GM15510 (cell line): ENCODE measurements at regions not wholly inside any gene's neighbourhood (a gene's known extent, or its start where the extent isn't known, plus 50 kb on each side); places are given as distances from the start of the nearest gene placed in this dataset.

Experiments used
- POLR2A ChIP-seq: IDR thresholded peaks from 3 replicates; pipeline ENCODE4 v1.6.1; 2011; ENCODE audit warnings: borderline replicate concordance; ENCODE audit not compliant: insufficient read length; ENCODE audit errors: extremely low read depth

DNA sequence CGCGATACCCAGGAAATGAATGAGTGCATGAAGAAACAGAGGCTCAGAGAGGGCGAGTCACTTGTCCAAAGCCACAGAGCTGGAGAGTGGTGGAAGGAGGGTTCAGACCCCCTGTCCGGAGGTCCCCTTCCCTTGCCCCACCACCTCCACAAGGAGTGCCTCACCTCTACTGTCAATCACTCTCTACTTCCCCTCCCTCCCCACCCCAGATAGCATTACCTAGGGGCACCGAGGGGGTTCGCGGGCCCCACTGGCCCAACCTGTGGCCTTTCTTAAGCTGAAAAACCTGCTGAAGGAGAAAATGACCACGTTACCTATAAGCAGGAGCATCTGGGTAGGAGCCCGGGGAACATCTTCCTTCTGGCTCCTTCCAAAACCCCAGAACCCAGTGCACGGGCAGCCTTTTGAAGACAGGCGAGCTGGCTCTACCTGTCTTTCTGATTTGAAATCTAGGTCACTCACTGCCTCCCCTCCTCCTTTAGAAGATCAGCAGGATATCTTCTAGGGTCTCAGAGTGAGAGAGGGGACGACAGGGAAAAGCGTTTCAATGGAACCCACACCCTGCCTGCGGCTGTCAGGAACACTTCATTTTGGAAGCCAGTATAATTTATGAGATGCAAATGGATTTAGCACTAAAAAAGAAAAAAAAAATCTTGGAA lies 89.9 kb upstream of the MEF2A start:
- TF ChIP-seq POLR2A: no peak

DNA sequence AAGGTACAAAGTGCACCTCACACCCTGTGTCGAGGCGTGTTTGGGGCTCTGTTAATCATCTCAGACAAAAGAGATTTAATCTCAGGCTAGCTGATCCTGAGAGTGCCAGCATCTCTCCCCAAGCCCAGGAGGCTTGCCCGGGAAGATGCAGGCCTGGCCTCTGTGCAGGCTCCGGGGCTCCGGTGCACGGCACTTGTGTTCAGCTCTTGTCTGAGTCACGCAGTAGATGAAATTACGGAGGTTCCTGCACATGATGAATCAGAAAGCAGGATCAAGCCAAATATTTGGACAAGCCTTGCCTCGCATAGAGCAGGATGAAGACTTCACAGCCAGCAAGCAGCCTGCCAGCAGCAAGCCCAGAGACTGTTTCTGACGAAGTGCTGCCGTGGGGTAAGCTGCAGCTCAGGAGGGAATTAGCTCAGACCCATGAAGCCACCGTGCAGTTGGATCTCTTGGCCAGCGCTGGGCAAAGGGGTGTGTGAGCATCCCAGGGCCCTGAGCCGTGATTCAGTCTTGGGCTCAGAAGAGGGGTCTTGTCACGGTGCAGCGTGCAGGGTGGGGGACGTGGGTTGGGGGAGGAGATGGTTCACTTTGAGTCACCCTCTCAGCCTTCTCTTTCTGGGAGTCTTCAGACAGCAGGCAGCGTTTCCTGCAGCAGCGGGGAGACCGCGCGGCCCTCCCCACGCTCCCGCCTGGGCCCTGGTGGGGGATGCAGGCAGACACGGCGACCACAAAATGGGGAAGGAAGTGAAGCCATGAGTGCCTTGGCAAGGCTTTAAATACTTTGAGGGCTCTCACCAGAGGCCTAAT lies 89.2 kb upstream of the MEF2A start:
- no peak for TF ChIP-seq POLR2A

DNA sequence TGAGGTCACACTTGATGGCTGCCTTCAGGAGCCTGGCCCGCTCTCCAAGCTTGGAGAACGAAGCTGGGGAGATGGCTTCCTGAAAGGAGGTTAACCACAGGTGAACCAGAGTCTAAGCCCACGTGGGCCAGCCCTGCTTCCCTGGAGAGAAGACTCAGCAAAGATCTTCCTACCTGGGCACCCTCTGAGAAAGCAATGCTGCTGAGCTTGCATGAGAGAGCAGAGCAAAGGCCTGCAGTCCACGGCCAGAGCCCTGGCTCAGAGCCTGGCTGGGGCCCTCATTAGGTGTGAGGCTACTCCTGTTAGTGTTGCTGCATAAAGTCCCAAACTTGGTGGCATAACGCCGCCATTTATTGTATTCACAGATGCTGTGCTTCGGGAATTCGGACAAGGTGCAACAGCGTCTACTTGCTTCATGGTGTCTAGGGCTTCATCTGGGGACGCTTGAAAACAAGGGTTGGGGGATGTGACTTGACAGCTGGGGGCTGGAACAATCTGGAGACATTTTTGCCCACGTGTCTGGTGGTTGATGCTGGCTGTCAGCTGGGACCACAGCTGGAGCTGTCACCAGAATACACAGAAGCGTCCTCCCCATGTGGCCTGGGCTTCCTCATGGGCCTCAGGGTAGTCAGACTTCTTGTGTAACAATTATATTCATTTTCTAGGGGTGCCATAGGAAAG lies 87.9 kb upstream of the MEF2A start:
- no peak for TF ChIP-seq POLR2A

DNA sequence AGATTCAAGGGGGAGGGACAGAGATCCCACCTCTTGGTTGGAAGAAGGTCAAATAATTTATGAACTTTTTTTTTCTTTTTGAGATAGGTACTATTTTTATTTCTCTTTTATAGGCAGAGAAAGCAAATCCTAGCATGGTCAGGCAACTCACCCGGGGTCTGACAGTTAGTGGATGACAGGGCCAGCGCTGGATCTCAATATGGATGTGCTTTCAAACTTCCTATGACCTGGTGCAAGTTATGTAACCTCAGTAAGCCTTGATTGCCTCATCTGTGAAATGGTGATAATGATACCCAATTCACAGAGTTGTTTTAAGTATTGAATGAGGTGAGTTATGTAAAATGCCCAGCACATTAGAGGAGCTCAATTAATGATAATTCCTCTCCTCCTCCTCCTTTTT lies 86.8 kb upstream of the MEF2A start:
- TF ChIP-seq POLR2A: no peak

DNA sequence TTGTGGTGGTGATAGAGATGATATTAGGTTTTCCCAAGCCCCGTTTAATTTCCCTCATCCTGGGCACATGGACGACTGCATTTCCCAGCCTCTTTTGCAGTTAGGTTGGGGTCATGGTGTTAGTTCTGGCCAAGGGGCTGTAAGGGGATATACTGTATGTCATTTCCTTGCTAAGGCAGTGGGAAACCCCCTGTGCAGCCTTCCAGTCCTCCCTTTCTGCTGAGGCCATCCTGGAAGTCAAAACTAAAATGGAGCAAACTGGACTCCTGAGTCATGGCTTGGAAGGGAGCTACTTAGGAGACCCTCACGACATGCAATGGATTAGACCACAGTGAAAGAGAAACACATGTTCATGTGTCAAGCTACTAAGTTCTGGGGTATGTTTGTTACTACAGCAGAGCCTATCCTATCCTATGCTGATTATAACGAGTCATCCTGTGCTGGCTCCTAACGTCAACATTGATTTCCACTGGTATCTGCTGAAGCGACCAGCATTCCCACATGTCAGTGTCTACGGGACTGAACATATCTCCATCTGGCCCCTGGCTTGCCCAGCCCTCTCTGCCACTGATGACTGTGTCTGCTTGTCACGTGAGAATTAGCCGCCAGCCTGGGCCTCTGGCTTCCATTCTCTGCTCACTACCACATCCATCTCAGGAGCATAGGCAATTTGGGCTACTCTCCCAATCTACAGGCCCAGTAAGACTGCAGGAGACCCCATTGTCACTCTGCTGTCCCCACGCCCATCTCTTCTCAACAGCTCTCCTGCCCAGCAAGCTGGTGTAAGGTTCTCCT lies 85.6 kb upstream of the MEF2A start:
- TF ChIP-seq POLR2A: no peak

DNA sequence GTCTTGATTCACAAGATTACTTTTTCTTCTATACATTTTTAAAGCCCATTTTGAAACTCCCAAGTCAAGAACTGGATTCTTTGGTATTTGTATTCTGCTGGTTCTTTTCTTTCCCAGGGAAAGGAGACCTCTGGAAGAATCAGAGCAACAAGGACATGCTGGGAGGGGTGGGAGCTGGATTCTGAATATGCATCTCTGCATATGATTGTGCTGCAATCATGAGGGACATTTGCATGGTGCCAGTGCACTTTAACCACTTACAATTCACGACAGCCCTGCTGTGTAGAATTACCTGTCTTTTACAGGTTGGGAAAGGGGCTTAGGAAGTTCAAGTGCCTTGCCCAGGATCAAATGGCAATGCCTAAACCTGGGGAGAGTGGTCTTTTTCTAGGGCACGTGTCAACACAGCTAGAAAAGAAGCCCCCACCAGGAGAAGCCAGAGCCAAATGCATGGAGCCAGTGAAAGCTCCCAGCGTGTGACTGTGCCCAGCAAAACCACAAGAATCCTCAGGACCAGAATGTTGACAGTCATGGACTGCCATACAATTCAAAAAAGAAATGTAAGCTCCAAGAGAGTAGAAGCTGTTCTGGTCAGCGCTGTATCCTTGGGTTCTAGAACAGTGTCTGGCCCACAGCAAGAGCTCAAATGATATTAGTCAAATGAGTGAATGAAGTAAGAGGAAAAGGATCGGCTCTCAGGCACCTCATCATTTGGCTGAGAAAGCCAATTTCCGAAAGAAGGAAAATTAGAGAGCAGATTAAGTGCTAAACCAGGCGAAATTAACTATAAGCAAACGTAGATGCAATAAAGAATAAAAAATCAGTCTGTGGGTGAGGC lies 84.5 kb upstream of the MEF2A start:
- no peak for TF ChIP-seq POLR2A

DNA sequence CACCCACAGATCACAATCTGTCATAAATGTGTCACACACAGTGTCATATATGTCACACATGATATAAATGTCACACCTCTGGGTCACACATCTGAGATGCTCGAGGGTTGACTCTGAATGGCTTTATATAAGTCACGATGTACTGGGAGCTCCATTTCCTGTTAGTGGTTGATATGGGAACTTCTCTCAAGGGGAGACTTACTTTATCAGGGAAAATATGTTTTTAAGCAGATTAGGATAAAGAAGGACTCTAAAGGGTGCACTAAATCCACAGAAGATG lies 83.9 kb upstream of the MEF2A start:
- TF ChIP-seq POLR2A: no peak

DNA sequence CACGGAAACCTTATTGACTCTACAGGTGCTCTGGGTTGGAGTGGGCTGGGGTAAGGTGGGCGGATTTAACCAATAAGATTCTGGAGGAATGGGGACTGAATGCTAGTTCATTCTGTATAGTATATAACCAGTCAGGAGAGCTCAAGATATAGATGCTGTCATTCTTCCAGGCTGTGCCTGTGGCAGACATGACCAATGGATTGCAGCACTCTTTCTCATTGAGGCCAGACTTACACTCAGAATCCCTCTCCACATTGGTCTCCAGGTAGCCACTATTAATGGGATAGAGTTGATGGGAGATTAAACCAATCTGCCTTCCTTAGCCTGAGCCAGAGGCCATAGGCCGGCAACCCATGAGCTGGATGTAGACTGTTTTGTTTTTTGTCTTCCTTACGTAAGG lies 82.8 kb upstream of the MEF2A start:
- TF ChIP-seq POLR2A: no peak

DNA sequence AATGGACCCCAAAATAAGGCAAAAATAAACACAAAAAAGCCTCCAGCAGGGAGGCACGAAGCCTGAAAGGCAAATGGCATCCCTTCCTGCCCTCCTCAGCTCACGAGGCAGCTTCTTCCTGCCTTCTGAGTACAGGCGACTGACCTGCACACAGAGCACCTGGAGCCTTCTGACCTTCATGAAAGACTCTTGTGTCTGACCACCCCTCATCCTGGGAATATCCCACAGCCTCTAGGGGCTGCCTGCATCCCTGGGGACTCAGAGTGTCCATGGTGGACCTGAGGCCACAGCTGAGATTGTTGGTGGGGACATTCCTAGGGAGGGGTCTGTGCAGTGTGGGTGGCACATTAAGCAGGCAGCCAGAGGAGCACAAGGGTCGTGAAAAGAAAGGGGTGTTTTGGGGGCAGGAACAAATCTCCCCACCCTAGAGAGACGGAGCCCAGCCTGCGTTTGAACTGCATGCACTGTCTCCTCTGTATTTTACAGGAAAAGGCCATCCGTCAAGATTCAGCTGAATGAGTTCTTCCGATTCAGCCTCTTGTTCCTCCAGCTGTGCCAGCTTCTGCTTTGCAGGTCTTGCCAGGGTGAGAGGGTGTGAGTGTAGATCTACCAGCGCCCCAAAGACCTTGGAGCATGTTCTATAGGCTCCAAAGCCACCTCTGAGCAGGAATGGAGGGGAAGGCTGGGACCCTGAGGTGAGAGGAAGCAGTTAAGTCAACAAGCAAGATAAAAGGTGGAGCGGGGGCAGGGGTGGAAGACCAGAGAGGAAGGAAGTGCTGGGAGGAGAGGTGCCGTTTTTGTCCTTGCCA lies 80.4 kb upstream of the MEF2A start:
- TF ChIP-seq POLR2A: no peak

DNA sequence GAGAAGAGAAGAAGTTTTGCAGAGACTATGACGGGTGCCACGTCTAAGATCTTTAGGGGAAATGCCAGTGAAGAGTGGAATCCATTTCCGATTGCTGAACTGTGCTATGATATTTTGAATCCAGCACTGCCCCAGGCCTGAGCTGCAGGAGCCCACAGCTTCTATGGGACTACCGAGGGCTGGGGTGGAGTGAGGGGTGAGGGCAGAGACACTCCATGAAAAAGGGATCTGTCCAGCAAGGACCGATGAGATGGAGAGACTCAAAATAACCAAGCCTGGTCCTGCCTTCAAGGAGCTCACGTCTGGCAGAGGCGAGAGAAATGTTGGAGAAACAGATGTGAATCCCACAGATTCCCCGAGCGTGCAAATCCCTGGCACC lies 79.8 kb upstream of the MEF2A start:
- no peak for TF ChIP-seq POLR2A

DNA sequence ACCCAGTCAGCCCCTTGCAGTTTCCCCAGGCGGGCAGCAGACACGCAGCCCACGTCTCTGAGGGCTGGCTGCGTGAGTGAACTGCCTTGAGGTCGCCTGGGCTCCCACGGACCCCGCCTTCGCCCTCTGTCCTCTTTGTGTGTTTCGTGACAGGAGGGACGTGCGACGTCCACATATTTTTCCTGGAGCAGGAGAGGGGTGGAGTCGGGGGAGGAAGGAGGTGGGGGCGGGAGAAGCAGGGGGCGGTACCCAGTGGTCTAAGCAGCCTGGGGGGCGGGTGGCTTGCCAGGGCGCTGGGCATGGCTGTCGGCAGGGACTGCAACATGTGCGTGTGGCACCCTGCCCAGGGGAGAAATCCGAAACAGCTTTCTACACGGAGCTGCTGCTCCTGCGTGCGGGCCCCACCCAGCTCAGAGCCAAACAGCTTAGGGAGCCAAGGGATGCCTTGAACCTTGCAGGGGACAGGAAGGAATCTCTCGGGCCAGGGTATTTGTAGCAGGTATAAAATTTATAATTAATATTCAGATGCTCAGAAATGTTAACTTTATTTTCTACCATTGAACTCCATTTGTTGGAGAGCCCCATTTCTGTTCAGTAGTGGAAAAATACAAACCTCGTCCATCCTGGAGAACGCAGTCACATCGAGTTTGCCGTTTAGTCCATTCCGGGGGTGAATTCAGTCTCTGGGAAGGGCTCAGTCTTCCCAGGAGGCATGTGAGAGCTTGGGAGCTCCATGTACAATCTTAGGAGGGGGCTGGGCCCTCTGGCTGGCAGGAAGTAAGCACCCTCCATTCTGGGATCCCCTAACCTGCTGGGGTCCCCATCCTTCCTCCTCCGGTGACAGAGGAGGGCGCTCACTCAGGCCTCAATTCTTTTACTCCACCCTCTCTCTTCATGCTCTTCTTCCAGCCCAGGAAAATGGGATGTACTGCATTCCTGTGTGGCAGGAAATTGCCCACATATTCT lies 79.1 kb upstream of the MEF2A start:
- TF ChIP-seq POLR2A: no peak

DNA sequence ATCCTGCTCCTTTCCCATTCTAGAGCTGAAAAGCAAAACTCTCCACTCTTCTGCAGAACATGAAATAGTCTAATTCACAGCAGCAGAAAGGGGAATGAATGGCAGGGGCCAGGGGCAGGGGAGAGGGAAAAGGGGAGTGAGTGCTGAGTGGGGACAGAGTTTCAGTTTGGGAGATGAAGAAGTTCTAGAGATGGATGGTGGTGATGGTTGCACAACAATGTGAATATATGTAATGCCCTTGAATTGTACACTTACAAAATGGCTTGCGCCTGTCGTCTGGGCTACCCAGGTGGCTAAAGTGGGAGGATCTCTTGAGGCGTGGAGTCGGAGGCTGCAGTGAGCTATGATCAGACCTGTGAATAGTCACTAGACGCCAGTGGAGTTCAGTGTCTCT lies 78.5 kb upstream of the MEF2A start:
- TF ChIP-seq POLR2A: no peak
